Suprapubic skin (tissue), 4 donors: ENCODE measurements at regions not wholly inside any gene's neighbourhood (a gene's known extent, or its start where the extent isn't known, plus 50 kb on each side); places are given as distances from the start of the nearest gene placed in this dataset.

Experiments
- DNase-seq, 2 donors: peaks; one replicate each; pipeline ENCODE4 v3.0.0-alpha.2; 2019; ENCODE audit warnings: low spot score in 2 of 2
- H3K27ac ChIP-seq: fragments of 200-600 bp; sonication (generic); one replicate; pipeline ENCODE4 v1.5.1; 2019
- H3K27me3 ChIP-seq: fragments of 200-600 bp; sonication (generic); one replicate; pipeline ENCODE4 v1.5.1; 2019
- H3K36me3 ChIP-seq: fragments of 200-600 bp; sonication (generic); one replicate; pipeline ENCODE4 v1.5.1; 2019
- H3K4me1 ChIP-seq: fragments of 200-600 bp; sonication (generic); one replicate; pipeline ENCODE4 v1.5.1; 2019
- H3K4me3 ChIP-seq: fragments of 200-600 bp; sonication (generic); one replicate; pipeline ENCODE4 v1.5.1; 2019; ENCODE audit warnings: mild to moderate bottlenecking
- H3K9me3 ChIP-seq: fragments of 200-600 bp; sonication (generic); one replicate; pipeline ENCODE4 v1.5.1; 2019
- CTCF ChIP-seq, 2 donors: fragments of 200-600 bp in 1 of 2; fragments of 450-650 bp in 1 of 2; sonication (generic) in 1 of 2; IDR thresholded peaks; one replicate each; pipeline ENCODE4 v1.5.1; 2016 to 2019; ENCODE audit warnings: antibody characterized with exemption in 2 of 2, mild to moderate bottlenecking in 1 of 2, moderate library complexity in 1 of 2
- EP300 ChIP-seq: sonication (generic); formaldehyde crosslinking; IDR thresholded peaks from one replicate; pipeline ENCODE4 v1.6.1; 2017; ENCODE audit warnings: antibody characterized with exemption
- POLR2A ChIP-seq, 2 donors: fragments of 450-650 bp; IDR thresholded peaks; one replicate each; pipeline ENCODE4 v1.6.1; 2017; ENCODE audit warnings: antibody characterized with exemption in 2 of 2, mild to moderate bottlenecking in 2 of 2, moderate library complexity in 2 of 2
- POLR2AphosphoS5 ChIP-seq, 3 donors: sonication (generic); formaldehyde crosslinking; IDR thresholded peaks; one replicate each; pipeline ENCODE4 v1.6.1; 2017; ENCODE audit warnings: antibody characterized with exemption in 3 of 3
- WGBS: methylation state at CpG from one replicate; pipeline ENCODE4 v1.1.5; 2018; 5-methylcytosine and 5-hydroxymethylcytosine counted together

GRCh38 chr7:121744877-121745276 lies 128.1 kb upstream of the PTPRZ1 start:
- Histone ChIP-seq H3K4me1 (peaks cover 3% of the 10 kb centered on the region), H3K4me3 (no peak overlapping the region), H3K36me3 (no peaks in the 10 kb centered on the region), H3K9me3 (no peaks in the 10 kb centered on the region), H3K27me3 (no peaks in the 10 kb centered on the region), H3K27ac (no peak overlapping the region)
- DNase-seq: no peak
- no peak for TF ChIP-seq EP300
- no peak for TF ChIP-seq POLR2A (IDR thresholded peaks at IDR 0.05)
- no peak for TF ChIP-seq POLR2AphosphoS5 (IDR thresholded peaks at IDR 0.05)
- TF ChIP-seq CTCF (IDR thresholded peaks at IDR 0.05): no peak
- WGBS: 88% methylated on average over 2 of the region's 2 CpGs

- Histone ChIP-seq H3K4me3 (no peak overlapping the region), H3K4me1 (peaks cover 3% of the 10 kb centered on the region), H3K27ac (no peak overlapping the region), H3K36me3 (no peaks in the 10 kb centered on the region), H3K27me3 (no peaks in the 10 kb centered on the region), H3K9me3 (no peaks in the 10 kb centered on the region)
- WGBS: 35% methylated on average over 3 of the region's 3 CpGs
- no peak for DNase-seq
- TF ChIP-seq POLR2A (IDR thresholded peaks at IDR 0.05): no peak
- TF ChIP-seq CTCF (IDR thresholded peaks at IDR 0.05): no peak
- no peak for TF ChIP-seq POLR2AphosphoS5 (IDR thresholded peaks at IDR 0.05)
- no peak for TF ChIP-seq EP300
These were observed 128.6 kb upstream of the PTPRZ1 start for GRCh38 chr7:121744319-121744718.

- no peaks in the 10 kb centered on the region for H3K36me3 ChIP-seq
- no peak overlapping the region for H3K27ac ChIP-seq
- no peak for TF ChIP-seq POLR2AphosphoS5 (IDR thresholded peaks at IDR 0.05)
- TF ChIP-seq POLR2A (IDR thresholded peaks at IDR 0.05): no peak
- no peak for TF ChIP-seq EP300
- TF ChIP-seq CTCF (IDR thresholded peaks at IDR 0.05): no peak
- no peak for DNase-seq
- H3K4me1 ChIP-seq: peaks cover 3% of the 10 kb centered on the region
- H3K27me3 ChIP-seq: no peaks in the 10 kb centered on the region
- H3K4me3 ChIP-seq: no peak overlapping the region
- H3K9me3 ChIP-seq: no peaks in the 10 kb centered on the region
These were observed 131.1 kb upstream of the PTPRZ1 start for GRCh38 chr7:121741896-121742295.

- no peak for DNase-seq
- H3K4me3 ChIP-seq: no peak overlapping the region
- TF ChIP-seq CTCF (IDR thresholded peaks at IDR 0.05): no peak
- TF ChIP-seq EP300: no peak
- TF ChIP-seq POLR2A (IDR thresholded peaks at IDR 0.05): no peak
- TF ChIP-seq POLR2AphosphoS5 (IDR thresholded peaks at IDR 0.05): no peak
- 60% methylated on average over 3 of the region's 3 CpGs for WGBS
- H3K9me3 ChIP-seq: no peaks in the 10 kb centered on the region
- H3K27me3 ChIP-seq: no peaks in the 10 kb centered on the region
- H3K36me3 ChIP-seq: no peaks in the 10 kb centered on the region
- H3K27ac ChIP-seq: no peak overlapping the region
- H3K4me1 ChIP-seq: peaks cover under 1% of the 10 kb centered on the region
These were observed 133.5 kb upstream of the PTPRZ1 start for GRCh38 chr7:121739465-121739864.

- Histone ChIP-seq H3K27me3 (no peaks in the 10 kb centered on the region), H3K4me1 (no peaks in the 10 kb centered on the region), H3K36me3 (no peaks in the 10 kb centered on the region), H3K4me3 (no peak overlapping the region), H3K27ac (no peak overlapping the region), H3K9me3 (peaks cover 8% of the 10 kb centered on the region)
- TF ChIP-seq POLR2AphosphoS5 (IDR thresholded peaks at IDR 0.05) (no peak), EP300 (no peak), POLR2A (IDR thresholded peaks at IDR 0.05) (no peak), CTCF (IDR thresholded peaks at IDR 0.05) (no peak)
- no peak for DNase-seq
These were observed 142.1 kb upstream of the PTPRZ1 start for GRCh38 chr7:121730869-121731268.
